ENCODE measurements at regions not wholly inside any gene's neighbourhood (a gene's known extent, or its start where the extent isn't known, plus 50 kb on each side); places are given as distances from the start of the nearest gene placed in this dataset.

DNA sequence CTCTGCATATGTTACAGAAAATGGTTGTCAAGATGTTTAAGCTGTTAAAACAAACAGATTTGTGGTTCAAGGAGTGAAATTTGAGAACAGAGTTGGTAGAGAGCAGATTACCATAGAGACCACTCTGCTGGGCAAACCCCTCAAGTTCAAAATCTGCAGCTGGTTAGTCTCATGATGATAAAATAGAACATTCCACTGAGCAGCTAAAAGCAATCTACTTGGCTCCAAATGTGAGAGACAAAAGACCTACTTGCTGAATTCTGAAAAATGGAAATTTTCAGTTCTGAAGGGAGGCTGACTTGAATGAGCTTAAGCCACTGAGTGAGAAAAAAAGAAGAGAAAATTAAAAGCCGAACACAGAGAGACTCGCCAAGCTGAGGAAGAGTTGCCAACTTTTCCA is 519.3 kb downstream of the NOVA1 start:
- Histone ChIP-seq H3K4me1 (ENCODE audit: control insufficient read depth, low read length) (no peaks in the 10 kb centered on the region), H3K9me3 (ENCODE audit: control insufficient read depth, insufficient read depth, low read length) (no peaks in the 10 kb centered on the region), H4K20me1 (ENCODE audit: control insufficient read depth, insufficient read depth, low read depth, low read length) (no peaks in the 10 kb centered on the region), H3K27ac (ENCODE audit: low read depth, low read length) (no peak overlapping the region), H3K27me3 (ENCODE audit: control insufficient read depth, low read length) (no peaks in the 10 kb centered on the region), H3K9me2 (replicated peaks; ENCODE audit: control insufficient read depth, low read length) (no peaks in the 10 kb centered on the region), H3K79me2 (ENCODE audit: control insufficient read depth, low read length) (no peaks in the 10 kb centered on the region), H3K36me3 (ENCODE audit: control insufficient read depth, low read length) (no peaks in the 10 kb centered on the region), H3F3A (ENCODE audit: control insufficient read depth, insufficient read depth) (no peaks in the 10 kb centered on the region), H3K4me3 (ENCODE audit: low read length) (no peak overlapping the region), H3K4me2 (ENCODE audit: low read length) (no peak overlapping the region)
- TF ChIP-seq, protein P1, sequence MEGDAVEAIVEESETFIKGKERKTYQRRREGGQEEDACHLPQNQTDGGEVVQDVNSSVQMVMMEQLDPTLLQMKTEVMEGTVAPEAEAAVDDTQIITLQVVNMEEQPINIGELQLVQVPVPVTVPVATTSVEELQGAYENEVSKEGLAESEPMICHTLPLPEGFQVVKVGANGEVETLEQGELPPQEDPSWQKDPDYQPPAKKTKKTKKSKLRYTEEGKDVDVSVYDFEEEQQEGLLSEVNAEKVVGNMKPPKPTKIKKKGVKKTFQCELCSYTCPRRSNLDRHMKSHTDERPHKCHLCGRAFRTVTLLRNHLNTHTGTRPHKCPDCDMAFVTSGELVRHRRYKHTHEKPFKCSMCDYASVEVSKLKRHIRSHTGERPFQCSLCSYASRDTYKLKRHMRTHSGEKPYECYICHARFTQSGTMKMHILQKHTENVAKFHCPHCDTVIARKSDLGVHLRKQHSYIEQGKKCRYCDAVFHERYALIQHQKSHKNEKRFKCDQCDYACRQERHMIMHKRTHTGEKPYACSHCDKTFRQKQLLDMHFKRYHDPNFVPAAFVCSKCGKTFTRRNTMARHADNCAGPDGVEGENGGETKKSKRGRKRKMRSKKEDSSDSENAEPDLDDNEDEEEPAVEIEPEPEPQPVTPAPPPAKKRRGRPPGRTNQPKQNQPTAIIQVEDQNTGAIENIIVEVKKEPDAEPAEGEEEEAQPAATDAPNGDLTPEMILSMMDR (IDR thresholded peaks at IDR 0.05; ENCODE audit: low read depth, low read length, poor library complexity, severe bottlenecking), result no peak
- TF ChIP-seq EZH2phosphoT487 (IDR thresholded peaks at IDR 0.05; ENCODE audit: borderline replicate concordance, low read length), result no peak

DNA sequence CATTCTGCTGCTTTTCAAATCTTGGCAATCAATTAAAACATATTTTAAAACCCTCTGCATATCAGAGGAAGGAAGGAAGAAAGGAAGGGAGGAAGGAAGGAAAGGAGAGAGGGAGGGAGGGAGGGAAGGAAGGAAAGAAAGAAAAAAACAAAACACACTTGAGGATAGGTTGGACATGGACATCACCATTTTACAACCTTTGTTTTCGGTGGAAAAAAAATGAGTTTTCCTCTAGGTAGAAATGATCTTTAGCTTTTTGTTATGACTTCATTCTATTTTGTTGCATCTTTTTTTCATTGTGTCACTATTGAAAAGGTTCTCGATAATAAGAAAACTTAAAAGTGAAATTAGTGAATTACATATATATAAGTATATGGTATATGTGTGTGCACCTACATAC is 522.9 kb downstream of the NOVA1 start:
- Histone ChIP-seq H4K20me1 (ENCODE audit: control insufficient read depth, insufficient read depth, low read depth, low read length) (no peaks in the 10 kb centered on the region), H3F3A (ENCODE audit: control insufficient read depth, insufficient read depth) (no peaks in the 10 kb centered on the region), H3K4me1 (ENCODE audit: control insufficient read depth, low read length) (no peaks in the 10 kb centered on the region), H3K4me2 (ENCODE audit: low read length) (no peak overlapping the region), H3K9me3 (ENCODE audit: control insufficient read depth, insufficient read depth, low read length) (no peaks in the 10 kb centered on the region), H3K27me3 (ENCODE audit: control insufficient read depth, low read length) (no peaks in the 10 kb centered on the region), H3K4me3 (ENCODE audit: low read length) (no peak overlapping the region), H3K9me2 (replicated peaks; ENCODE audit: control insufficient read depth, low read length) (no peaks in the 10 kb centered on the region), H3K27ac (ENCODE audit: low read depth, low read length) (no peak overlapping the region), H3K79me2 (ENCODE audit: control insufficient read depth, low read length) (no peaks in the 10 kb centered on the region), H3K36me3 (ENCODE audit: control insufficient read depth, low read length) (no peaks in the 10 kb centered on the region)
- TF ChIP-seq, protein P1 (IDR thresholded peaks at IDR 0.05; ENCODE audit: low read depth, low read length, poor library complexity, severe bottlenecking), result no peak
- no peak for TF ChIP-seq EZH2phosphoT487 (IDR thresholded peaks at IDR 0.05; ENCODE audit: borderline replicate concordance, low read length)

DNA sequence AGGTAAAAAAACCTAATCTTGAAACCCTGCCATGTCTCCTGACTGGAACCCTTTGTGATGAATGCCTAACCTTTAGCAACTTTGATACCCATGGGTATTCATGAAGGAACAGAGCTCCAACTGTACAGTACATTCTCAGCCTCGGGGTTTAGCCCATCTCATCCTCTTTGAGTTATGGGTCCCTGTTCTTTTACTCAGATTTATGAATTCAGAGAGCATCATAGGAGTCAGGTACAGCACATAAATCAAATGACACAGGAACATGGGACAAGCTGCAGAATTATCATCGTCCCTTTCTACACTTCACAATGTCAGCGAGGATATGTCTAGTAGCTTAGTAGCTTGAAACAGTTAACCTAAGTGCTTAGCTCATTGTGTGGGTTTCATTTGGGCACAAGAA is 527.4 kb downstream of the NOVA1 start:
- TF ChIP-seq EZH2phosphoT487 (IDR thresholded peaks at IDR 0.05; ENCODE audit: borderline replicate concordance, low read length), result no peak
- TF ChIP-seq, protein P1 (IDR thresholded peaks at IDR 0.05; ENCODE audit: low read depth, low read length, poor library complexity, severe bottlenecking), result no peak
- Histone ChIP-seq H3K79me2 (ENCODE audit: control insufficient read depth, low read length) (no peaks in the 10 kb centered on the region), H3K27me3 (ENCODE audit: control insufficient read depth, low read length) (no peaks in the 10 kb centered on the region), H3K36me3 (ENCODE audit: control insufficient read depth, low read length) (no peaks in the 10 kb centered on the region), H3K27ac (ENCODE audit: low read depth, low read length) (no peak overlapping the region), H3K9me3 (ENCODE audit: control insufficient read depth, insufficient read depth, low read length) (no peaks in the 10 kb centered on the region), H3F3A (ENCODE audit: control insufficient read depth, insufficient read depth) (no peaks in the 10 kb centered on the region), H4K20me1 (ENCODE audit: control insufficient read depth, insufficient read depth, low read depth, low read length) (no peaks in the 10 kb centered on the region), H3K4me2 (ENCODE audit: low read length) (no peak overlapping the region), H3K4me1 (ENCODE audit: control insufficient read depth, low read length) (no peaks in the 10 kb centered on the region), H3K9me2 (replicated peaks; ENCODE audit: control insufficient read depth, low read length) (no peaks in the 10 kb centered on the region), H3K4me3 (ENCODE audit: low read length) (no peak overlapping the region)

Measured in DOHH2 (cell line).